ENCODE measurements at regions not wholly inside any gene's neighbourhood (a gene's known extent, or its start where the extent isn't known, plus 50 kb on each side); places are given as distances from the start of the nearest gene placed in this dataset.
A peak's percentile ranks its signal among the peaks of the same experiment; 100 is the strongest.
"Not testable (repeated sequence)": the region's sequence is repeated elsewhere in the genome, so short reads cannot be mapped to it uniquely, and the experiment has no call there.

- no peak for DNase-seq
Measured at GRCh38 chr4:73348185-73348584, 55.9 kb upstream of the ALB start.

- DNase-seq: peak in 1 of 2 donors; percentile 13
Measured at GRCh38 chr4:73347497-73347896, 56.6 kb upstream of the ALB start.

- no peak for DNase-seq
Measured at GRCh38 chr4:73345399-73345975, 58.6 kb upstream of the ALB start.

- DNase-seq: no peak
Measured at GRCh38 chr4:73344106-73344505, 60.0 kb upstream of the ALB start.

GRCh38 chr4:73343432-73343831, 60.7 kb upstream of the ALB start:
- DNase-seq: no peak

GRCh38 chr4:73341454-73341853, 62.6 kb upstream of the ALB start:
- peak; percentile 24 to 51 for DNase-seq

- DNase-seq: no peak
Measured at GRCh38 chr4:73340917-73341316, 63.2 kb upstream of the ALB start.

GRCh38 chr4:73335679-73336078, 68.4 kb upstream of the ALB start:
- DNase-seq: no peak

GRCh38 chr4:73332012-73332411, 72.1 kb upstream of the ALB start:
- DNase-seq: not testable (repeated sequence)

- DNase-seq: no peak
Measured at GRCh38 chr4:73329300-73329699, 70.7 kb upstream of the ANKRD17 start.

- DNase-seq: not testable (repeated sequence)
Measured at GRCh38 chr4:73325776-73326175, 67.2 kb upstream of the ANKRD17 start.

GRCh38 chr4:73317092-73317491, 58.5 kb upstream of the ANKRD17 start:
- no peak for DNase-seq

GRCh38 chr4:73315091-73315490, 56.5 kb upstream of the ANKRD17 start:
- DNase-seq: no peak

GRCh38 chr4:73312967-73313366, 54.4 kb upstream of the ANKRD17 start:
- no peak for DNase-seq

GRCh38 chr4:73311428-73311827, 52.8 kb upstream of the ANKRD17 start:
- peak; percentile 7 to 12 for DNase-seq

GRCh38 chr4:73309211-73309610, 50.6 kb upstream of the ANKRD17 start:
- no peak for DNase-seq
